Activated naive CD4-positive, alpha-beta T cell treated with anti-CD3 and anti-CD28 coated beads, Interleukin-2, amount 50 U/mL, for 72 hours (primary cell): ENCODE measurements at regions not wholly inside any gene's neighbourhood (a gene's known extent, or its start where the extent isn't known, plus 50 kb on each side); places are given as distances from the start of the nearest gene placed in this dataset.

Experiments
- ATAC-seq, 2 donors: fragments of 150-1000 bp; cut with Tn5 transposase; 2 replicates each; pipeline ENCODE4 v1.10.0; 2021; ENCODE audit warnings: mild to moderate bottlenecking in 2 of 2, moderate library complexity in 2 of 2
- DNase-seq, 2 donors: peaks; one replicate each; pipeline ENCODE4 v3.0.0; 2021 to 2022; ENCODE audit warnings: low spot score in 2 of 2
- H3K27ac Mint-ChIP-seq, 2 donors: one replicate each; pipeline ENCODE4 v1.8.0; 2022; ENCODE audit warnings: mild to moderate bottlenecking in 2 of 2, mixed read lengths in 2 of 2
- H3K36me3 Mint-ChIP-seq, 2 donors: one replicate each; pipeline ENCODE4 v1.8.0; 2022; ENCODE audit warnings: mixed read lengths in 2 of 2
- H3K9me3 Mint-ChIP-seq, 2 donors: one replicate each; pipeline ENCODE4 v1.8.0; 2022; ENCODE audit warnings: mixed read lengths in 2 of 2

DNA sequence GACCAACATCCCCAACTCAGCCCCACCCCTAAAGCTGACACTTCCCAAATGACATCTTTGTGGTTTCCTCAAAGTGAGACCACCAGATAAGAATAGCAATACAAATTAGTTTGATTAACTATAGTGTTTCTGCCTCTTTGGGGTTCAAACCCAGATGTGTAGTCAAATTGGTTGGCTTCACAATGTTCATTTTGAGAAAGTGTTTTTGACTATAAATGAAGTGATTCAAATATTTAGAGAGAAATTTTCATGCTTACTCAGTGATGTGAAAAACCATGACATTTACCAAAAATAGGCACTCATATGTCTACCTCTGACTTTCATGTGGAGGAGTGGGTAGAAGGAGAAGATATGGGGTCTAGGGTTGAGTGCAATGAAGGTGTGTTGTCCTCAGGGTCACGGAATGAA lies 218.4 kb downstream of the BCAT1 start:
- H3K36me3 Mint-ChIP-seq, result peaks cover 0 to 3% of the 10 kb centered on the region in 2 donors
- no peak for DNase-seq
- H3K27ac Mint-ChIP-seq, result peak overlapping the region in 1 of 2 donors; percentile 65
- peaks cover 0 to 3% of the 10 kb centered on the region in 2 donors for H3K9me3 Mint-ChIP-seq
- ATAC-seq, result peak; percentile 61 to 95

GRCh38 chr12:24728826-24729225 lies 220.1 kb downstream of the BCAT1 start:
- Mint-ChIP-seq H3K36me3 (peaks cover 0 to 9% of the 10 kb centered on the region in 2 donors), H3K9me3 (peaks cover 3 to 19% of the 10 kb centered on the region in 2 donors), H3K27ac (no peak overlapping the region)
- DNase-seq, result no peak
- no peak for ATAC-seq

- Mint-ChIP-seq H3K27ac (no peak overlapping the region), H3K36me3 (peaks cover 0 to 9% of the 10 kb centered on the region in 2 donors), H3K9me3 (peaks cover 6 to 20% of the 10 kb centered on the region in 2 donors)
- ATAC-seq, result no peak
- no peak for DNase-seq
Measured at GRCh38 chr12:24728366-24728765, 220.5 kb downstream of the BCAT1 start.

DNA sequence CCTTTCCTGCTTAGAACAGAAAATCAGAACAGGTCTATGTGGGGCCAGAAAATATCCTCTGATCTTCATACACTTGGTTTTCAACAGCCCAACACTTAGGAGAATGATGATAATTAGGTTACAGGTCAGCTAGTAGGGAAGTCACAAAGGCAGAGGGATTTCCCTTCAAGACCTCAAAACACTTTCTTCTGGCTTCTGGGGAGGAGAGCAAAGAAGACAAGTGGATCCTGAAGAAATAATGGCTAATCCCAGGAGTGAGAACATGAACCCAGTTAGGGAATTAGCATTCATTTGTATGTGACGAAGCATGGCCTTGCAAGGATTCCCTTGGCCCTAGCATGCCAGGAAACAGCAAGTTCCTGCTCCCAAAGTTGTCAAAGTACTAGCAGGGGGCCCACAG lies 223.3 kb downstream of the BCAT1 start:
- H3K27ac Mint-ChIP-seq, result peak overlapping the region in 1 of 2 donors; percentile 65
- peaks cover 0 to 25% of the 10 kb centered on the region in 2 donors for H3K36me3 Mint-ChIP-seq
- H3K9me3 Mint-ChIP-seq, result peaks cover 10 to 24% of the 10 kb centered on the region in 2 donors
- no peak for DNase-seq
- ATAC-seq, result no peak

DNA sequence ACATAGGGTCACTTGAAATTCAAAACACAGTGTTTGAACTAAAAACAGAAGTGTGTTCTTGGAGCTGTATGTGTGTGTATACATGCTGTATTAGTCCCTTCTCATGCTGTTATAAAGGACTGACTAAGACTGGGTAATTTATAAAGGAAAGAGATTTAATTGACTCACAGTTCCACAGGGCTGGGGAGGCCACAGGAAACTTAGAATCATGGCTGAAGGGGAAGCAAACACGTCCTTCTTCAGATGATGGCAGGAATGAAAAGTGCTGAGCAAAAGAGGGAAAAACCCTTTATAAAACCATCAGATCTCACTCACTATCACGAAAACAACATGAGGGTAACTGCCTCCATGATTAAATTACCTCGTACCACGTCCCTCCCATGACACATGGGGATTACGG lies 224.1 kb downstream of the BCAT1 start:
- peaks cover 0 to 33% of the 10 kb centered on the region in 2 donors for H3K36me3 Mint-ChIP-seq
- ATAC-seq, result peak; percentile 78 to 92
- peak overlapping the region; percentile 12 to 55 for H3K27ac Mint-ChIP-seq
- DNase-seq, result no peak
- peaks cover 11 to 24% of the 10 kb centered on the region in 2 donors for H3K9me3 Mint-ChIP-seq

DNA sequence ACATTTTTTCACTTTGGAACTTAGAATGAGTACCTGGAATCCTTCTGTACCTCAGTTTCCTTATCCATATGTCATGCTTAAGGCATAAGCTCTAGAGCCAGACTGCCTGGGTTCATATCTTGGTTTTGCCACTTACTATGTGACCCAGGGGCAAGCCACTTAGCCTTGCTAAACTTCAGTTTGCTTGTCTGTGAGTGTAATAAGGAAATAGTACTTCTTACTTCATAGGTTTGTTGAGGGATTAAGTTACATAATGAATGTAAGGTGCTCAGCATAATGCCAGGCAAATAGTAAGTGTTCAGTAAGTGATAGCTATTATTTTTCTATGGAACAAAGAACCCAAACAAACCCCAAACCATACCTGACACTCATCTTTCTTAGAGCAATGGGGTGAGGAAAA lies 225.1 kb downstream of the BCAT1 start:
- H3K36me3 Mint-ChIP-seq, result peaks cover 0 to 35% of the 10 kb centered on the region in 2 donors
- ATAC-seq (no peak), DNase-seq (no peak)
- peak overlapping the region in 1 of 2 donors; percentile 13 for H3K27ac Mint-ChIP-seq
- peaks cover 14 to 24% of the 10 kb centered on the region in 2 donors for H3K9me3 Mint-ChIP-seq

DNA sequence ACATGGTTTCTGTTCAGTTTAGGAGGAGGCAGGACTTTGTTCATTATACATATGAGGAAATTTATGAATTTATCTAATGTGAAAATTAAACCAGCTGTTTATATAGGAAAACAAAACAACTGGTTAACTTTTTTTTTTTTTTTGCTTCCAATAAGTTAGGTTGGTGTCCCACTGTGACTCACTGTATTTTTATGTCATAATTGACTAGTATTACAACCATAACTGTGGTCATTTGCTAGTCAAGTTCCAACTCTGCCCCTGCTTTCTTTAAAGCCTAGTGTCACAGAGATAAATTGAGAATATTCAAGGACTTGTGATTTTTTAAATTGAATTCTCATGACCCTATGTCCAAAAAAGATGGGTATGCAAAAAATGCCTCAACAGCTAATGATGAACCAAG lies 227.7 kb downstream of the BCAT1 start:
- Mint-ChIP-seq H3K27ac (no peak overlapping the region), H3K9me3 (peaks cover 14 to 29% of the 10 kb centered on the region in 2 donors), H3K36me3 (peaks cover 0 to 42% of the 10 kb centered on the region in 2 donors)
- DNase-seq, result no peak
- no peak for ATAC-seq

DNA sequence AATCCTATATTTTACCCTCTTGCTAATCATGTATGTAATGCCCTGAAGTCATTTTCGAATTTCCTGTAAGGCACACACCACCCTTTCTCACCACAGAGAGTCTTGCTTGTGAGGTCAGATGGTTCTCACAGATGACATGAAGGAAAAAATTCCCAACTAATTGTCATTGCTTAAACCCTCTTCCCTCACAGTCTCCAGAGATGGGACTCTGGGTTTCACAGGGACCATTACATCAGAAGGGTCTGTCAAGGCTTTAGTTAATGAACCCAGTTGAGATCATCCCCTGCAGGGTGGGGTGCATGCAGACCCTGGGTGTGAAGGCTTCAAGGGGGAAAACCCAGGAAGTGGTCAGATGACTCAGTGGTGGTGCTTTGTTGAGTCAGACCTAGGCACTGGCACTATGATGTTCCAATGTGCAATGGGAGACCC lies 229.6 kb downstream of the BCAT1 start:
- H3K9me3 Mint-ChIP-seq, result peaks cover 15 to 17% of the 10 kb centered on the region in 2 donors
- peak overlapping the region; percentile 48 to 93 for H3K27ac Mint-ChIP-seq
- peak; percentile 94 to 98 for ATAC-seq
- H3K36me3 Mint-ChIP-seq, result peaks cover 0 to 32% of the 10 kb centered on the region in 2 donors
- peak in 1 of 2 donors; percentile 49 for DNase-seq

- peak overlapping the region; percentile 48 to 93 for H3K27ac Mint-ChIP-seq
- DNase-seq (no peak), ATAC-seq (no peak)
- peaks cover 0 to 32% of the 10 kb centered on the region in 2 donors for H3K36me3 Mint-ChIP-seq
- peaks cover 10 to 11% of the 10 kb centered on the region in 2 donors for H3K9me3 Mint-ChIP-seq
Measured at GRCh38 chr12:24718617-24719016, 230.3 kb downstream of the BCAT1 start.

DNA sequence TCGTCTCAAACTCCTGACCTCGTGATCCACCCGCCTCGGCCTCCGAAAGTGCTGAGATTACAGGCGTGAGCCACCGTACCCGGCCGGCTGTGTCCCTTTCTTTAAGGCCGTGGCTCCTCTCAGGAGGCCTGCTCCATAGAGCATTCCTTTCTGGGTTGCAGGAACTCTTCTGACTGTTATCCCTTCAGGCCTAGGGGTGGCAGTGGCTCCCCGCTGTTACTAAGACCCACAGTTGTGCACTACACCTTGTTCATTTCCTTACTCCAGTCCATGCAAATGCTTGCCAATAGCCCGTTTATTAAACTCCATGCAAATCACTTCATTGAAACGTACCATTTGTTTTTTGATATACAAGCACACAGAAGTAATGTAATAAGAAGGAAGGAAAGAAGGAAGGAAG lies 234.7 kb downstream of the BCAT1 start:
- Mint-ChIP-seq H3K36me3 (peaks cover 0 to 7% of the 10 kb centered on the region in 2 donors), H3K9me3 (peaks cover 3 to 12% of the 10 kb centered on the region in 2 donors), H3K27ac (no peak overlapping the region)
- DNase-seq (no peak), ATAC-seq (no peak)

GRCh38 chr12:24711056-24712008 lies 237.6 kb downstream of the BCAT1 start:
- ATAC-seq (no peak), DNase-seq (no peak)
- Mint-ChIP-seq H3K36me3 (no peaks in the 10 kb centered on the region), H3K9me3 (peaks cover 3 to 7% of the 10 kb centered on the region in 2 donors), H3K27ac (no peak overlapping the region)

GRCh38 chr12:24709216-24709615 lies 239.7 kb downstream of the BCAT1 start:
- Mint-ChIP-seq H3K27ac (no peak overlapping the region), H3K36me3 (no peaks in the 10 kb centered on the region), H3K9me3 (peaks cover 0 to 13% of the 10 kb centered on the region in 2 donors)
- ATAC-seq (peak; percentile 69 to 73), DNase-seq (no peak)

DNA sequence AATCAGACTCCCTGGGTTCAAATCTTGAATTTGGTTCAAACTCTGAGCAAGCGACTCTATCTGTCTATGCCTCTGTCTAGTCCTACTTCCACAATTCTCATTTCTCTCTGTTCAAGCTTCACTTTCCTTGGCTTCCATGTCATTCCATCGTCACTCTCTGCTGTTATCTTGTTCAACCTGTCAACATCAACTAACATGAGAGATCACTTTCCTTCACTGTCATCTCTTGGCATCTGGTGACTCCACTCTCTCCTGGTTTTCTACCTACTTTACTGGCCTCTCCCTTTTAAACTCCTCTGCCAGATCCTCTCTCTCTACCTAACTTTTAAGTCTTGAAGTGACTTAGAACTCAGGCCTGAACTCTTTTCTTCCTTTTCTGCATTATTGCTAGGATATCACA lies 240.2 kb downstream of the BCAT1 start:
- no peaks in the 10 kb centered on the region for H3K36me3 Mint-ChIP-seq
- H3K9me3 Mint-ChIP-seq, result peaks cover 0 to 18% of the 10 kb centered on the region in 2 donors
- ATAC-seq (no peak), DNase-seq (no peak)
- no peak overlapping the region for H3K27ac Mint-ChIP-seq

- Mint-ChIP-seq H3K36me3 (no peaks in the 10 kb centered on the region), H3K9me3 (peaks cover 0 to 13% of the 10 kb centered on the region in 2 donors), H3K27ac (no peak overlapping the region)
- peak; percentile 22 to 79 for ATAC-seq
- DNase-seq, result no peak
Measured at GRCh38 chr12:24708043-24708442, 240.9 kb downstream of the BCAT1 start.

DNA sequence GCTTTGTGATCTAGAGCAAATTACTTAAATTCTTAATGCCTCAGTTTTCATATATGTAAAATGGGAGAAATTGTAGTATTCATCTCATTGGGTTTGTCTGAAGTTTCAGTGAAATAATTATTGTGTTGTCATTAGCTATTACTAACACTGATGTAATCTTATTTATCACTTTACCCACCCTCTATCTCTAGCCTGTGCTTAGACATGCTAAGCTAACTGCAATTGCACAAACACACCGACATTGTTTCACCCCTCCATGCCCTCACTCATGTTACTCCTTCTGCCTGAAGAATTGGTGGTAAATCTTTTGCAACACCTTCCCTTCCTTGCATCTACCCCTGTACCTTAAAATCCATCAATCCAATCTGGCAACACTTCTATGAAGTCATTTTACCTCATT lies 241.6 kb downstream of the BCAT1 start:
- ATAC-seq (no peak), DNase-seq (no peak)
- Mint-ChIP-seq H3K36me3 (no peaks in the 10 kb centered on the region), H3K27ac (no peak overlapping the region), H3K9me3 (peaks cover 0 to 12% of the 10 kb centered on the region in 2 donors)

DNA sequence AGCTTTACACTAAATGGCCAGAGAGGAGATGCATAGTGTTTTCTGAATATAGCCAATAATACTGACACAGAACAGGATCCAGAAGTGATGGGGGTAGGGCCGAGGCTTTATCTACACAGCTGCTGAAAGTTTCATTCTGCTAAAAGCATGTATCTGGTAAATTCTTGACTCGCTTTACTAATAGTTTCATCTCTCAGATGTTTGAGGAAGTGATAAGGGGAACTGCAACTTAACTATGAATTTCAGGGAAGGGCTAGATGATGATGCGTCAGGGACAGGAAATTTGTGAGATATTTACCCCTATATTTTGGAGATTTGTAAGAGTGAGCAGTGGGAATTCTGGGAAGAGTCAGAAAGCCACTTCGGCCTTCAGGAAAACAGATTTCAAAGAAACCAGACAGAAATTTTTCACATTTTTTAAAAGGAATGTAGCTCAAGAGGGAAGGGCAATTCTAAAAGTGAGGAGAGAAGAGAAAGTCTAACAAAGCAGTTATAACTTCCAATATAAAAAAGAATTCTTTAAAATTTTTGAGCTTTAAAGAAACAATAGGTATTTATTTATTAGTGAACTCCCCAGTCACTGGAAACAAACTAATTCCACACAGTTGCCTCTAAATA lies 243.1 kb downstream of the BCAT1 start:
- DNase-seq (no peak), ATAC-seq (no peak)
- no peaks in the 10 kb centered on the region for H3K36me3 Mint-ChIP-seq
- H3K27ac Mint-ChIP-seq, result peak overlapping the region in 1 of 2 donors; percentile 16
- peaks cover 3 to 12% of the 10 kb centered on the region in 2 donors for H3K9me3 Mint-ChIP-seq

DNA sequence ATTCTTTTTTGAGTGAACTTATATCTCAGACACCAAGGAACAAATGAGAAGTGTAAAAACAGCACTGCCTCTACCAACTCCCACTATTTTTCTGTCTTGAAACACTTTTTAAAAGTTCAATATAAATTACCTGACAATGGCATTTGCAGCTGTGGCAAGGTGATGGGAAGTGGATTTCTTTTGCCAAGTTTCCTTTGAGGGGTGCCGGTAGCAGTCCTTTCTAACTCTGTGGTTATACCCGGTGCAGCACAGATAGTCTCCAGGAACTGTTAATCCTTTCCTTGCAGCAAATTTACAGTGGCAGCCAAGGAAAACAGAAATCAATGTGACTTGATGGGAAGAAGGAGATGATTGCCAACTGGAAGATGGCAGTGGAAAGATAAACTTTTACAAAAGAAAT lies 243.7 kb downstream of the BCAT1 start:
- H3K36me3 Mint-ChIP-seq, result no peaks in the 10 kb centered on the region
- H3K9me3 Mint-ChIP-seq, result peaks cover 3 to 12% of the 10 kb centered on the region in 2 donors
- DNase-seq (no peak), ATAC-seq (no peak)
- no peak overlapping the region for H3K27ac Mint-ChIP-seq
